ENCODE measurements at regions not wholly inside any gene's neighbourhood (a gene's known extent, or its start where the extent isn't known, plus 50 kb on each side); places are given as distances from the start of the nearest gene placed in this dataset.
"Not testable (repeated sequence)": the region's sequence is repeated elsewhere in the genome, so short reads cannot be mapped to it uniquely, and the experiment has no call there.

DNA sequence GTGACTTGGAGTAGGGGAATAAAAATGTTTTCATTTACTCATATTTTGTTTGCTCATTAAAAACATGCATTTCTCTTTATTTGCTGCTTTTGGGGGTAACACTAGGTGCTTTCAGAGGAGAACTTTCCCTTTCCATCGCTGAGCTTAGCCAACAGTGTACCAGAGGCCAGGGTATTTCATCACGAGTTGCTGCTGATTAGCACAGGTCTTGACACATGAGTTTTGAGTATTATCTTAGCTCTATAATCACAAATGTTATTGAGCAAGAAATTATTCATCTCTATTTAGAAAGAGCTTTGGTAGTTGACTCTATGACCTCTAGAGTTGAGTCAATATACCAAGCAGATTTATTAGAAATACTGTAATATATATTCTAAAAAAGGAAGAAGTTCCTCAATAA lies 375.9 kb downstream of the NXPH1 start:
- no peak for DNase-seq (ENCODE audit: low spot score)

GRCh38 chr7:8817448-8818036 lies 384.1 kb downstream of the NXPH1 start:
- DNase-seq (ENCODE audit: low spot score): no peak

- DNase-seq (ENCODE audit: low spot score): no peak
Measured at GRCh38 chr7:8818406-8818805, 385.0 kb downstream of the NXPH1 start.

- DNase-seq (ENCODE audit: low spot score): no peak
Measured at GRCh38 chr7:8822595-8822994, 389.2 kb downstream of the NXPH1 start.

- no peak for DNase-seq (ENCODE audit: low spot score)
Measured at GRCh38 chr7:8823486-8823885, 390.1 kb downstream of the NXPH1 start.

GRCh38 chr7:8827329-8827728 lies 393.9 kb downstream of the NXPH1 start:
- DNase-seq (ENCODE audit: low spot score): no peak

GRCh38 chr7:8829100-8829499 lies 395.7 kb downstream of the NXPH1 start:
- no peak for DNase-seq (ENCODE audit: low spot score)

DNA sequence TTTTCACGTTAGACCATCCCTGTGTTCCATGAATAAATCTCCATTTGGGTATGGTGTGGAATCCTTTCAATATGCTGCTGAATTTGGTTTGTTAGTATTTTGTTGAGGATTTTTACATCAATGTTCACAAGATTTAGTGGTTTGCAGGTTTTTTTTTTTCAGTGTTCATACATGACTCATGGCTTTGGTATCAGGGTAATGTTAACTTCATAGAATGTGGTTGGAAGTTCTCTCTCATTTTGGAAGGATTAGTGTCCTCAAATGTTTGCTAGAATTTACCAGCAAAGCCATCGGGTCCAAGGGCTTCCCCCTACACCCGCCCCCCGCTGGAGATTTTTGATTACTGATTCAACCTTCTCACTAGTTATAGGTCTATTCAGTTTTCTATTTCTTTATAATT lies 398.0 kb downstream of the NXPH1 start:
- no peak for DNase-seq (ENCODE audit: low spot score)

GRCh38 chr7:8833355-8833754 lies 399.9 kb downstream of the NXPH1 start:
- no peak for DNase-seq (ENCODE audit: low spot score)

DNA sequence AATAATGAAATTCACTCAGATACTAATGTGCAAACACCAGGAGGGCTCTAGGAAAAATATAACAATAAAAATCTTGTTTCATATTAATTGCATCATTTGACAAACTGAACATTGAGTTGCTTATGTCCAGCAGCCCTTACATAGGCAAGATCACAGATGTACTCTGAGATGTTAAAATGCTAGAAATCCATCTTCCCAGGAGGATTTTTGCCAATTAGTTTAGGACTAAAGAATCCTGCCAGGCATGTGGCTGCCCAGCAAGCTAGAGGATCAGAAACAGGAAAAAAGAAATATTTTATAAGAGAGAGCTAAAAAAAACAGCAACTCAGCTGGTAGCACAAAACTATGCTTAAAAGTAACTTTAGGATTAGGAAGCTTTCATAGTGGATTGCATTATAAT lies 407.8 kb downstream of the NXPH1 start:
- DNase-seq (ENCODE audit: low spot score): no peak

- no peak for DNase-seq (ENCODE audit: low spot score)
Measured at GRCh38 chr7:8871716-8872115, 438.3 kb downstream of the NXPH1 start.

GRCh38 chr7:8881916-8882315 lies 448.5 kb downstream of the NXPH1 start:
- DNase-seq (ENCODE audit: low spot score): no peak

- DNase-seq (ENCODE audit: low spot score): no peak
Measured at GRCh38 chr7:8885480-8886000, 452.1 kb downstream of the NXPH1 start.

DNA sequence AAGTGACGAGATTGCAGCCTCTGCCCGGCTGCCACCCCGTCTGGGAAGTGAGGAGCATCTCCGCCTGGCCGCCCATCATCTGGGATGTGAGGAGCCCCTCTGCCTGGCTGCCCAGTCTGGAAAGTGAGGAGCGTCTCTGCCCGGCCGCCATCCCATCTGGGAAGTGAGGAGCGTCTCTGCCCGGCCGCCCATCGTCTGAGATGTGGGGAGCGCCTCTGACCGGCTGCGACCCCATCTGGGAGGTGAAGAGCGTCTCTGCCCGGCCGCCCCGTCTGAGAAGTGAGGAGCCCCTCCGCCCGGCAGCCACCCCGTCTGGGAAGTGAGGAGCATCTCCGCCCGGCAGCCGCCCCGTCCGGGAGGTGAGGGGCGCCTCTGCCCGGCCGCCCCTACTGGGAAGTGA lies 456.9 kb downstream of the NXPH1 start:
- DNase-seq (ENCODE audit: low spot score): not testable (repeated sequence)

- no peak for DNase-seq (ENCODE audit: low spot score)
Measured at GRCh38 chr7:8893775-8894174, 460.4 kb downstream of the NXPH1 start.

DNA sequence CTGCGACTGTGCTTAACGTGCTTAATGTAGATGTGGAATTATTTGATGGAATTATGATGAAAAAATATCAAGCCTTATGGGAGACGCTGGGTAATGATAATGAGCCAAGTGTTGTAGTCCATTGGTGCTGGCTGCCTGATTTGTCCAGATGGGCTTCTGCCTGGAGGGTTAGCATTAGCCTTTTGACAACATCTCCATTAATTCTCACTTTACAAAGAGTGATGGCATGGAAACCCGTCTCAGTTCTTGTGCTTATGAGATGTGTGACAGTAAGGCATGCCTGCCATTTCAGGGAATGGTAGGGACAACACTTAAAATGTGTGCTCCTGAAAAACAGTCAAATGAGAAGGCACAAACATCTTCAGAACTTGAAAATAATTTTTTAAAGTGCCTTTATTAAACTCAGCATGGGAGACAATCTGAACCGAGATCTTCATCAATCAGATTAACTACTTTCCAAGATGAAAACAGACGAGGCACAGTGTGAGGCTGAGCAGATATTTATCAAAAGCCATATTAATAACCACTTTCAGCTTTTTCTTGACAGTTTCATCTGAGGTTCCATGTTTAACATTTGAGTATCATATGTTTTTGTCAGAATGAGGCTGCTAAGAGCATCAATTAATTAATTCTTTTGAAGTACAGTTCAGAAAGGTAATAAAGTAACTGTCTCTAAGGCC lies 473.1 kb downstream of the NXPH1 start:
- no peak for DNase-seq (ENCODE audit: low spot score)

DNA sequence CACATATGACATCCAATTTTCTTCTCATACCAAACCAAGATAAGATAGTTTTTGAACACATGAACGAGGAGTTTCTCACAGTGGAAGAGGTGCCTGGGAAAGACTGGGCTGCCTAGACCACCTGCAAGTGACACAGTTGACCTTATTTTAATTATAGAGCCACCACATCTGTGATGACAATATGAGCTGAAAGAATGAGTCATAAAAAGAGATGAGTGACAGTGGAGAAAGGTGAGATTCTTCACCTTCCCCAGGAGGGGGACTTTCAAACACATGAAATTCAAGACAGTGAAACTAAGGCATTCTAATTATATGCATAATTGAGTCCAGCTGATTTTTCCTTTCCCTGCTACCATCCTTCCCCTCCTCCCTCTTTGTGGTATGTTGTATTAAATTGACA lies 475.5 kb downstream of the NXPH1 start:
- DNase-seq (ENCODE audit: low spot score): no peak

DNA sequence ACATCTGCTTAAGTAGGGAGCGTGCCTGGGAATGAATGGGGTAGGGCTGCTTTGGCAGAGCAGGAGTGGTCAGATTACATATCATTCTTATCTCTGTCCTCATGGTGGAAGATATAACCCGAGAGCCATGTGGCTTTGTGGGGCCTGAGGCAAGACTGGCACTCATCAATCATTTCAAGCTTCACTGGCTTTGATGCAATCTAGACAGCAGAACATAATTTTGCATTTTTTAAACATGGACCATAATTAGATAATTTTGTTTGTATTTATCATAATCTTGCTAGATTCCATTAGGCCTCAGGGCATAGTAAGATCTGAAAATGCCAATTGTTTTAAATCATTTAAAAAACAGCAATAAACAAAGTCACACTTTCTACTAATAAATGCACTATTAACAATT lies 480.3 kb downstream of the NXPH1 start:
- DNase-seq (ENCODE audit: low spot score): no peak

DNA sequence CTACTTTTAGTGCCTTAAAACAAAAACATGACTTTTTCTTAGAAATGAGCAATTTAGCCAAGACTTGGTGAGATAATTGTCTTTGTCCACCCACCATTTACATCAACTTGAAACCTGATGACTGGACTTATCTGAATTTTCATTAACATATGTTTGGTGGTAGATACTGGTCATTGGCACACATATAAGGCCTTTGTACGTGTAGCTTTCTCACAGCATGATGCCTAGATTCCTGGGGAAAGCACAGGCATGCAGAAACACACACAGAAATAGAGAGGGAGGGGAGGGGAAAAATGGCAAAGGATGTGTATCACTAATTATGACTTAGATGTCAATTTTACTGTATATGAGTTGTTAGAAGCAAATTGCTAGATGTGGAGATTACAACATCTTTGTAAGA lies 488.4 kb downstream of the NXPH1 start:
- no peak for DNase-seq (ENCODE audit: low spot score)

- no peak for DNase-seq (ENCODE audit: low spot score)
Measured at GRCh38 chr7:8922726-8923125, 489.3 kb downstream of the NXPH1 start.

DNA sequence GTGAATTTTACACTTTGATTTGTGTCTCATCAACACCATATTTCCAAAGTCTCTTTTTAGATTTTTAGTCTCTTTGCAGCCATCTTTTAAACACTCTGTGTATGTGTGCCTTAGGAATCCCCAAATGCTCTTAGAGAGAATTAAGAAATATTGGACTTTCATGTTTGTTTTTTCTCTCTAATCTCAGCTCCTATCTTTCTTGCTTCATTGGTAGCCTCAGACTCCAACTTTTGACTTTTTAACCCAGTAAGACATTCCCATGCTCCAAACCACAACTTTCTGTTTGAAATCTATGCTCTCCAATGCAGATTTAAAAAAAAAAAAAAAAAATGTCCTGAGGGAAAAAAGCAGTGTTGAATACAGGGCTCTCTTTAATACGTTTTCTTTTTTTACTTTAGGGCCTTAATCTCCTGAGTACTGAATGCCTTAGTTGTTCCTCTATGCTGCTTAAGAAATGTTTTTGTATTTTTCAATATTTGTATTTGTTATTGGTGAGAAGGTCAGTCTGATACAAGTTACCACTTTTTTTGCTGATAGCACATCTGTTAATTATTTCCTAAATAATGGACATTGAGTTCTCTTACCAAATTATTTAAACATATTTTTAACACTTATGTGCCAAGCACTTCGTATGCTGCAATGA lies 489.9 kb downstream of the NXPH1 start:
- no peak for DNase-seq (ENCODE audit: low spot score)

DNA sequence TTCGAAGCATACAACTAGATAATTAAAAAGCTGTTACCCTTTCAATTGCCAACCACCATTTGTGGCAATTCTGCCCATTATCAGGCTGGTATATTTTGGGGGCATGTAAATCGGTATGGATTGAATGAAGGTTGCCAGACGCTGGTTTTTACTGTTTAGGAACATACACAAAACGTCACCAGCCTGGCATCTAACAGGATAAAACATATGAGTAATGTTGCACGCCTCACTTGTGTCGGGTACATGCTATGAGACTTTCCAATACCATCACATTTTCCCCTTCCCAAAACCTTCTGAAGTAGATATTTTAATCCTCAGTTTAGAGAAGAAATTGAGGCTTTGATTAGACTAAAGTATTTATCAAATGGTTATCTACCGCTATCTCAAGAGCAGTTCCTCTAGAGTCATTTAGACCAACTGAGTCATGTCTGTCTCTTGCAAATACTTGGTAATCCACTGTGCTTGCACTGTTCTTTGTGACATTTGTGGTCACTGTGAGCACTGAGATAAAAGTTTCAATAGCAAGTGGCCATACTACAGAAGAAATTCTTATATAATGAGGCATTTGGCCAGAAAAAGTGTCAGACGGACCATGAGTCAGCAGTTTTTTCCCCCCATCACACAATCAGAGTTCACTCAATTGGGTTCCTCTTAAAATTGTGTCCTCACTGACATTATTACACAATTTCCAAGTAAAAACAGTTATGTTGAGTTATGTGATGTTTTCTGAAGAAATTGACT lies 498.7 kb downstream of the NXPH1 start:
- DNase-seq (ENCODE audit: low spot score): no peak

GRCh38 chr7:8932751-8933150 lies 499.3 kb downstream of the NXPH1 start:
- no peak for DNase-seq (ENCODE audit: low spot score)
